Naive thymus-derived CD4-positive, alpha-beta T cell (primary cell): ENCODE measurements at regions not wholly inside any gene's neighbourhood (a gene's known extent, or its start where the extent isn't known, plus 50 kb on each side); places are given as distances from the start of the nearest gene placed in this dataset.
"Not testable (repeated sequence)": the region's sequence is repeated elsewhere in the genome, so short reads cannot be mapped to it uniquely, and the experiment has no call there.

Experiments used
- ATAC-seq: fragments of 150-1000 bp; cut with Tn5 transposase; 2 replicates; pipeline ENCODE4 v1.10.0; 2021; ENCODE audit warnings: mild to moderate bottlenecking, moderate library complexity
- CTCF ChIA-PET: fragments of 350-600 bp; sonication (Branson Sonifier 250); formaldehyde crosslinking; loops from one replicate; lab custom pipeline; 2021; ENCODE audit warnings: antibody characterized with exemption; lab: Charles Lee
- POLR2A ChIA-PET: fragments of 350-600 bp; sonication (Branson Sonifier 250); formaldehyde crosslinking; loops from one replicate; lab custom pipeline; 2021; ENCODE audit warnings: antibody characterized with exemption, inconsistent platforms; lab: Charles Lee
- DNase-seq, 9 donors: peaks; one replicate each; pipeline versions ENCODE4 v3.0.0 to v3.0.0-alpha.2; 2020 to 2022; ENCODE audit warnings: mixed read lengths in 1 of 9
- H3K27ac ChIP-seq: one replicate; pipeline ENCODE4 v1.7.0; 2013; ENCODE audit warnings: mild to moderate bottlenecking, low read depth, low read length, moderate library complexity
- H3K27me3 ChIP-seq, 2 donors: one replicate each; pipeline ENCODE4 v1.7.0; 2013; ENCODE audit warnings: low read length in 2 of 2, mild to moderate bottlenecking in 2 of 2, moderate library complexity in 2 of 2; ENCODE audit not compliant: control insufficient read depth in 2 of 2, insufficient read depth in 2 of 2
- H3K36me3 ChIP-seq, 3 experiments: 1 replicate in 2 of 3; 2 replicates in 1 of 3; pipeline ENCODE4 v1.7.0; 2013; ENCODE audit warnings: low read length in 3 of 3, mild to moderate bottlenecking in 3 of 3, moderate library complexity in 1 of 3; ENCODE audit not compliant: insufficient read depth in 3 of 3, control insufficient read depth in 2 of 3
- H3K4me1 ChIP-seq, 2 donors: one replicate each; pipeline ENCODE4 v1.7.0; 2013; ENCODE audit warnings: low read length in 2 of 2, mild to moderate bottlenecking in 2 of 2, moderate library complexity in 1 of 2; ENCODE audit not compliant: control insufficient read depth in 2 of 2, insufficient read depth in 2 of 2
- H3K4me3 ChIP-seq: 2 replicates; pipeline ENCODE4 v1.7.0; 2013; ENCODE audit warnings: mild to moderate bottlenecking, low read length
- H3K9me3 ChIP-seq, 3 experiments: 1 replicate in 2 of 3; 2 replicates in 1 of 3; pipeline ENCODE4 v1.7.0; 2013; ENCODE audit warnings: low read length in 3 of 3; ENCODE audit not compliant: control insufficient read depth in 2 of 3
- H3K27ac Mint-ChIP-seq, 9 donors: one replicate each; pipeline ENCODE4 v1.8.0; 2020 to 2022; ENCODE audit warnings: mixed read lengths in 9 of 9, mild to moderate bottlenecking in 8 of 9, moderate library complexity in 5 of 9, inconsistent platforms in 2 of 9
- H3K27me3 Mint-ChIP-seq, 5 donors: one replicate each; pipeline ENCODE4 v1.8.0; 2021 to 2022; ENCODE audit warnings: mixed read lengths in 5 of 5, mild to moderate bottlenecking in 1 of 5
- H3K36me3 Mint-ChIP-seq, 5 donors: one replicate each; pipeline ENCODE4 v1.8.0; 2020 to 2022; ENCODE audit warnings: mixed read lengths in 5 of 5, mild to moderate bottlenecking in 3 of 5, inconsistent platforms in 1 of 5
- H3K4me1 Mint-ChIP-seq, 7 donors: one replicate each; pipeline ENCODE4 v1.8.0; 2020 to 2022; ENCODE audit warnings: mixed read lengths in 7 of 7, mild to moderate bottlenecking in 3 of 7, inconsistent platforms in 1 of 7
- H3K4me3 Mint-ChIP-seq, 10 donors: one replicate each; pipeline ENCODE4 v1.8.0; 2020 to 2022; ENCODE audit warnings: mild to moderate bottlenecking in 10 of 10, mixed read lengths in 10 of 10, moderate library complexity in 6 of 10, inconsistent platforms in 2 of 10
- H3K9me3 Mint-ChIP-seq, 11 donors: one replicate each; pipeline ENCODE4 v1.8.0; 2020 to 2022; ENCODE audit warnings: mixed read lengths in 11 of 11, mild to moderate bottlenecking in 4 of 11, inconsistent platforms in 1 of 11, moderate library complexity in 1 of 11
- intact Hi-C, 2 donors: fragments of 100-400 bp; cut with micrococcal nuclease; formaldehyde crosslinking; loops; one replicate each; pipeline ENCODE4 v1.15.1; 2023

- no peak for ATAC-seq
Observed at GRCh38 chr5:130642461-130642860, 522.6 kb downstream of the HINT1 start.

DNA sequence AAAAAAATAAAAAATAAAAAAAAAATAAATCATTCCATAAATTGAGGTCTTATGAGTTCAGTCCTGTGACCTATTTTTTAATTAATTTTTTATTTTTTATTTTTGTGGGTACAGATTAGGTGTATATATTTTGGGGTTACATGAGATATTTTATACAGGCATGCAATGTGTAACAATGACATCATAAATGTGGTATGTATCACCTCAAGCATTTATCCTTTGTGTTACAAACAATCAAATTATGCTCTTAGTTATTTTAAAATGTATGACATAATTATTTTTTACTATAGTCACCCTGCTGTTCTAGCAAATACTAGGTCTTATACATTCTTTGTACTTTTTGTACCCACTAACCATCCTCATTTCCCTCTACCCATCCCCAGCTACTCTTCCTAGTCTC, 537.9 kb downstream of the HINT1 start:
- H3K4me1 ChIP-seq = no peaks in the 10 kb centered on the region
- no peaks in the 10 kb centered on the region for H3K4me1 Mint-ChIP-seq
- no peak for DNase-seq
- H3K4me3 Mint-ChIP-seq = no peak overlapping the region
- no peaks in the 10 kb centered on the region for H3K36me3 ChIP-seq
- ChIA-PET CTCF (no interaction called here), POLR2A (no interaction called here)
- peaks cover 0 to 31% (median 12%) of the 10 kb centered on the region in 11 donors for H3K9me3 Mint-ChIP-seq
- H3K27me3 ChIP-seq = no peaks in the 10 kb centered on the region
- no peaks in the 10 kb centered on the region for H3K9me3 ChIP-seq
- peaks cover 0 to 6% (median under 1%) of the 10 kb centered on the region in 5 donors for H3K27me3 Mint-ChIP-seq
- no peak overlapping the region for H3K4me3 ChIP-seq
- ATAC-seq = no peak
- H3K27ac Mint-ChIP-seq = no peak overlapping the region
- H3K36me3 Mint-ChIP-seq = no peaks in the 10 kb centered on the region
- no peak overlapping the region for H3K27ac ChIP-seq
- intact Hi-C loops = no loop called here

More at GRCh38 chr5:130642461-130642860, 522.6 kb downstream of the HINT1 start:
- no peaks in the 10 kb centered on the region for H3K9me3 ChIP-seq
- intact Hi-C loops = no loop called here
- no peak for DNase-seq
- H3K36me3 Mint-ChIP-seq = peaks cover 0 to 3% (median 0%) of the 10 kb centered on the region in 5 donors
- CTCF ChIA-PET = no interaction called here
- H3K36me3 ChIP-seq = no peaks in the 10 kb centered on the region
- H3K9me3 Mint-ChIP-seq = peaks cover 2 to 25% (median 10%) of the 10 kb centered on the region in 11 donors
- H3K4me3 Mint-ChIP-seq = no peak overlapping the region
- H3K4me1 Mint-ChIP-seq = no peaks in the 10 kb centered on the region
- H3K27me3 ChIP-seq = no peaks in the 10 kb centered on the region
- POLR2A ChIA-PET = no interaction called here
- H3K27ac Mint-ChIP-seq = no peak overlapping the region
- no peak overlapping the region for H3K27ac ChIP-seq
- no peaks in the 10 kb centered on the region for H3K4me1 ChIP-seq
- H3K4me3 ChIP-seq = no peak overlapping the region
- H3K27me3 Mint-ChIP-seq = peaks cover 0 to 14% (median 7%) of the 10 kb centered on the region in 5 donors

DNA sequence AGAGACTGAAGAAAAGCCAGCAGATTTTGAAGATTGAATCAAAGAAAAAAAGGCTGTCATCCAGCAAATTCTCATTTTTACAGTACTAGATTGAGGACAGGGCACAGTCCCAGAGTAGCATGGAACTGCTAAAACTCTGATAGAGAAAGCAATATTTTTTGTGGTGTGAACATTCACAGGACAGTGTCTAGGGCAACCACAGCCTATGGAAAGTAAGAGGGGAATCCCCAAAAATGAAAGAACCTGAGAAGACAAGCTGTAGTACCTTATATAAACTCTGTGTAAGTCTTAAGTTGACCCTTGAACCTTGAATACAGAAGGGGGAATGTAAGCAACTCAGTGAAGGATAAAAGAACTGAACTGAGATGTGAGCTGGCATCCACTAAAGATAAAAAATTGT, 540.3 kb downstream of the HINT1 start:
- POLR2A ChIA-PET = no interaction called here

DNA sequence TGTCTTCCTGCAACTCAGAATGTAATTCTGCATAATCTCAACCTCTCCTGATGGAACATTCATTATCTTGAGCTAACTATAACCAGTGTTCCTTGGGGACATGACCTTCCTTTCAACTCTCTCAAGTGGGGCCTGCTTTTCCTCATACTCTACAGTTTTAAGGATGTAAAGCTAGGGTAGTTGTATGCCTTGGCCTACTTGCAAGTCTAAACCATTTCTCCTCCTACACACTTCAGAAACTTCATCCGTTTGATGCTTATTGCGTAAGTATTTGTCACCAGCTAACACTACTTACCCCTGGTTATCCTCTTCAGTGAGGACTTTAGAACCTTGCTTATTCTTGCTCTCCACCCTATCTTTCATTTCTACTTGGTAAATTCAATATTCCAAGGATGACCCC, 548.9 kb downstream of the HINT1 start:
- intact Hi-C loops = no loop called here
- H3K36me3 ChIP-seq = no peaks in the 10 kb centered on the region
- H3K4me3 ChIP-seq = no peak overlapping the region
- no peaks in the 10 kb centered on the region for H3K27me3 ChIP-seq
- no peak overlapping the region for H3K27ac ChIP-seq
- no peak for DNase-seq
- no peak for ATAC-seq
- H3K4me1 ChIP-seq = no peaks in the 10 kb centered on the region
- peaks cover 0 to 16% (median 6%) of the 10 kb centered on the region in 5 donors for H3K27me3 Mint-ChIP-seq
- CTCF ChIA-PET = interaction anchor here (0.6 kb wide), 1 partner anchor 802 kb away, joined by 3 read pairs; no protein-coding TSS in a partner anchor
- H3K9me3 Mint-ChIP-seq = peaks cover 0 to 9% (median 4%) of the 10 kb centered on the region in 11 donors
- no peaks in the 10 kb centered on the region for H3K9me3 ChIP-seq
- H3K36me3 Mint-ChIP-seq = no peaks in the 10 kb centered on the region
- H3K4me1 Mint-ChIP-seq = no peaks in the 10 kb centered on the region
- POLR2A ChIA-PET = no interaction called here
- H3K27ac Mint-ChIP-seq = no peak overlapping the region
- H3K4me3 Mint-ChIP-seq = no peak overlapping the region

More for the DNA sequence above, 540.3 kb downstream of the HINT1 start:
- Mint-ChIP-seq H3K27ac (no peak overlapping the region), H3K9me3 (peaks cover 0 to 13% (median 5%) of the 10 kb centered on the region in 11 donors), H3K27me3 (peaks cover 0 to 3% (median 0%) of the 10 kb centered on the region in 5 donors), H3K36me3 (no peaks in the 10 kb centered on the region), H3K4me1 (no peaks in the 10 kb centered on the region), H3K4me3 (no peak overlapping the region)
- H3K4me1 ChIP-seq = no peaks in the 10 kb centered on the region
- no peak for ATAC-seq
- H3K27ac ChIP-seq = no peak overlapping the region
- no peak overlapping the region for H3K4me3 ChIP-seq
- intact Hi-C loops = no loop called here
- no peaks in the 10 kb centered on the region for H3K9me3 ChIP-seq
- CTCF ChIA-PET = no interaction called here
- no peak for DNase-seq
- H3K27me3 ChIP-seq = no peaks in the 10 kb centered on the region
- no peaks in the 10 kb centered on the region for H3K36me3 ChIP-seq

- ATAC-seq = no peak
- ChIA-PET CTCF (no interaction called here), POLR2A (no interaction called here)
- no peak overlapping the region for H3K27ac ChIP-seq
- H3K4me1 ChIP-seq = no peaks in the 10 kb centered on the region
- H3K9me3 ChIP-seq = no peaks in the 10 kb centered on the region
- no peak for DNase-seq
- peaks cover 0 to 18% (median 10%) of the 10 kb centered on the region in 5 donors for H3K27me3 Mint-ChIP-seq
- intact Hi-C loops = no loop called here
- peaks cover 0 to 3% of the 10 kb centered on the region in 2 donors for H3K27me3 ChIP-seq
- H3K36me3 Mint-ChIP-seq = no peaks in the 10 kb centered on the region
- H3K36me3 ChIP-seq = no peaks in the 10 kb centered on the region
- no peaks in the 10 kb centered on the region for H3K4me1 Mint-ChIP-seq
- no peak overlapping the region for H3K4me3 Mint-ChIP-seq
- no peak overlapping the region for H3K27ac Mint-ChIP-seq
- no peak overlapping the region for H3K4me3 ChIP-seq
- peaks cover 0 to 10% (median 2%) of the 10 kb centered on the region in 11 donors for H3K9me3 Mint-ChIP-seq
Observed at GRCh38 chr5:130605234-130605633, 559.8 kb downstream of the HINT1 start.

DNA sequence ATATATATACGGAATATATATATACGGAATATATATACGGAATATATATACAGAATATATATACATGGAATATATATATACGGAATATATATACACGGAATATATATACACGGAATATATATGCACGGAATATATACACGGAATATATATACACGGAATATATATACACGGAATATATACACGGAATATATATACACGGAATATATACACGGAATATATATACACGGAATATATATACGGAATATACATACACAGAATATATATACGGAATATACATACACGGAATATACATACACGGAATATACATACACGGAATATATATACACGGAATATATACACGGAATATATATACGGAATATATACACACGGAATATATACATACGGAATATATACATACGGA, 568.4 kb downstream of the HINT1 start:
- DNase-seq, intact Hi-C loops, H3K9me3 ChIP-seq, H3K4me3 ChIP-seq, H3K36me3 Mint-ChIP-seq, H3K36me3 ChIP-seq, H3K4me1 ChIP-seq, H3K27me3 Mint-ChIP-seq, ATAC-seq, POLR2A ChIA-PET, H3K27ac ChIP-seq, H3K4me1 Mint-ChIP-seq, CTCF ChIA-PET, H3K27ac Mint-ChIP-seq, H3K4me3 Mint-ChIP-seq, H3K27me3 ChIP-seq: not testable (repeated sequence)
- peaks cover 0 to 31% (median 4%) of the 10 kb centered on the region in 11 donors for H3K9me3 Mint-ChIP-seq

DNA sequence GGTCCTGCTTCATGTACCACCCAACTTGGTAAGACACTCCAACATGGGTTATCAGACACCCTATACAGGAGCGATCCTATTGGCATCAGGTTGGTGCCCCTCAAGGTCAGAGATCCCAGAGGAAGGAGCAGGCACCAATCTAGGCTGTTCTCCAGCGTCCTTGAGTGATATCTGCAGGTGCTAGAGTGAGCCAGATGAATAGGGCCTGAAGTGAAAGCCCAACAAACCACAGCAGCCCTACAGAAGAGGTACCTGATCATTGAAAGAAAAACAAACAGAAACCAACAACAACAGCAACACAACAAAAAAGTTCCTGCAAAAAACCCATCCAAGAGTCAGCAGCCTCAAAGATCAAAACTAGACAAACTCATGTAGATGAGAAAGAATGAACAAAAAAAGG, 584.8 kb downstream of the HINT1 start:
- no peak for DNase-seq
- peaks cover 0 to 6% (median 0%) of the 10 kb centered on the region in 5 donors for H3K27me3 Mint-ChIP-seq
- Histone ChIP-seq H3K27ac (no peak overlapping the region), H3K36me3 (no peaks in the 10 kb centered on the region), H3K4me1 (no peaks in the 10 kb centered on the region), H3K4me3 (no peak overlapping the region), H3K9me3 (no peaks in the 10 kb centered on the region), H3K27me3 (no peaks in the 10 kb centered on the region)
- intact Hi-C loops = no loop called here
- ChIA-PET POLR2A (no interaction called here), CTCF (no interaction called here)
- H3K9me3 Mint-ChIP-seq = peaks cover 0 to 14% (median 0%) of the 10 kb centered on the region in 11 donors
- no peak for ATAC-seq
- peak overlapping the region in 1 of 10 donors; percentile 14 for H3K4me3 Mint-ChIP-seq
- no peak overlapping the region for H3K27ac Mint-ChIP-seq
- no peaks in the 10 kb centered on the region for H3K4me1 Mint-ChIP-seq
- H3K36me3 Mint-ChIP-seq = no peaks in the 10 kb centered on the region
